SK-N-SH (cell line): ENCODE measurements at regions not wholly inside any gene's neighbourhood (a gene's known extent, or its start where the extent isn't known, plus 50 kb on each side); places are given as distances from the start of the nearest gene placed in this dataset.

Experiments
- CTCF ChIA-PET: fragments of 300-600, 350-600 bp; formaldehyde crosslinking; extraction: SDS; loops from one replicate; lab custom pipeline; 2021; lab: Yijun Ruan, JAX
- POLR2A ChIA-PET: fragments of 350-600 bp; sonication (Branson Sonifier 250); formaldehyde crosslinking; extraction: SDS; loops from one replicate; lab custom pipeline; 2020; ENCODE audit warnings: antibody characterized with exemption, inconsistent platforms; lab: Yijun Ruan, JAX
- DNase-seq: peaks from one replicate; pipeline ENCODE4 v3.0.0; 2012
- H2AFZ ChIP-seq: fragments of 200-600 bp; sonication (generic); 2 replicates; pipeline ENCODE4 v1.8.1; 2016; ENCODE audit warnings: antibody characterized with exemption, mild to moderate bottlenecking, low read depth
- H3F3A ChIP-seq: fragments of 200-600 bp; sonication (generic); replicated peaks from 2 replicates; pipeline ENCODE3; 2016; ENCODE audit warnings: antibody characterized with exemption, mild to moderate bottlenecking; ENCODE audit not compliant: insufficient read depth
- H3K27ac ChIP-seq, 2 experiments: fragments of 200-500 bp in 1 of 2; fragments of 200-600 bp in 1 of 2; sonication (Bioruptor generic) in 1 of 2; sonication (generic), shearing (Covaris generic) in 1 of 2; 2 replicates each; pipeline versions ENCODE4 v1.5.1 to v1.6.1; 2014 to 2016; ENCODE audit warnings: low read depth in 2 of 2, inconsistent platforms in 1 of 2, low read length in 1 of 2, mild to moderate bottlenecking in 1 of 2, mixed read lengths in 1 of 2
- H3K27me3 ChIP-seq: fragments of 200-600 bp; sonication (generic), shearing (Covaris generic); 2 replicates; pipeline ENCODE4 v1.6.1; 2016; ENCODE audit warnings: mixed run types; ENCODE audit not compliant: insufficient read depth
- H3K36me3 ChIP-seq, 2 experiments: fragments of 200-500 bp in 1 of 2; fragments of 200-600 bp in 1 of 2; sonication (Bioruptor generic) in 1 of 2; sonication (generic) in 1 of 2; replicated peaks in 1 of 2; 2 replicates each; pipeline versions ENCODE3 to v1.5.1; 2014 to 2016; ENCODE audit warnings: low read length in 1 of 2, mild to moderate bottlenecking in 1 of 2; ENCODE audit not compliant: insufficient read depth in 2 of 2, control insufficient read depth in 1 of 2
- H3K4me1 ChIP-seq, 2 experiments: fragments of 200-500 bp in 1 of 2; fragments of 200-600 bp in 1 of 2; sonication (Bioruptor generic) in 1 of 2; sonication (generic), shearing (Covaris generic) in 1 of 2; 2 replicates each; pipeline versions ENCODE4 v1.5.1 to v1.6.1; 2014 to 2016; ENCODE audit warnings: low read depth in 1 of 2, low read length in 1 of 2, mixed run types in 1 of 2; ENCODE audit not compliant: insufficient read depth in 2 of 2, control insufficient read depth in 1 of 2
- H3K4me2 ChIP-seq: fragments of 200-600 bp; sonication (generic), shearing (Covaris generic); 2 replicates; pipeline ENCODE4 v1.6.1; 2017; ENCODE audit warnings: mixed run types
- H3K4me3 ChIP-seq, 2 experiments: fragments of 200-500 bp in 1 of 2; fragments of 200-600 bp in 1 of 2; sonication (Bioruptor generic) in 1 of 2; sonication (generic), shearing (Covaris generic) in 1 of 2; 2 replicates each; pipeline versions ENCODE4 v1.5.1 to v1.8.1; 2014 to 2016; ENCODE audit warnings: low read depth in 2 of 2, inconsistent platforms in 1 of 2, low read length in 1 of 2, mild to moderate bottlenecking in 1 of 2, mixed read lengths in 1 of 2, moderate library complexity in 1 of 2
- H3K79me2 ChIP-seq: fragments of 200-600 bp; sonication (generic); 2 replicates; pipeline ENCODE4 v1.8.1; 2017; ENCODE audit warnings: mild to moderate bottlenecking; ENCODE audit not compliant: insufficient read depth
- H3K9ac ChIP-seq: fragments of 200-600 bp; sonication (generic); 2 replicates; pipeline ENCODE4 v1.6.1; 2017; ENCODE audit warnings: mixed run types
- H3K9me2 ChIP-seq: fragments of 200-600 bp; sonication (generic); 2 replicates; pipeline ENCODE4 v1.6.1; 2017; ENCODE audit warnings: mixed run types
- H3K9me3 ChIP-seq: fragments of 200-600 bp; sonication (generic); 2 replicates; pipeline ENCODE4 v1.6.1; 2017; ENCODE audit warnings: mixed run types, mild to moderate bottlenecking, moderate library complexity
- H4K20me1 ChIP-seq: fragments of 200-600 bp; sonication (generic); 2 replicates; pipeline ENCODE4 v1.6.1; 2017; ENCODE audit warnings: mild to moderate bottlenecking, mixed run types; ENCODE audit not compliant: insufficient read depth
- CHD2 ChIP-seq: fragments of 150-350 bp; IDR thresholded peaks from 2 replicates; pipeline ENCODE4 v1.6.1; 2018; ENCODE audit warnings: low read length; ENCODE audit not compliant: partially characterized antibody
- EZH2phosphoT487 ChIP-seq: fragments of 200-600 bp; sonication (generic); IDR thresholded peaks from 2 replicates; pipeline ENCODE4 v1.6.1; 2017; ENCODE audit warnings: low read depth, mixed run types, mild to moderate bottlenecking, antibody characterized with exemption, moderate library complexity, borderline replicate concordance
- FOSL2 ChIP-seq: IDR thresholded peaks from 2 replicates; pipeline ENCODE4 v1.4.0; 2012; ENCODE audit warnings: low read depth, mild to moderate bottlenecking, moderate library complexity, borderline replicate concordance
- FOXM1 ChIP-seq: IDR thresholded peaks from 2 replicates; pipeline ENCODE4 v1.4.0; 2012; ENCODE audit warnings: low read depth, mild to moderate bottlenecking
- GABPA ChIP-seq: IDR thresholded peaks from 2 replicates; pipeline ENCODE4 v1.4.0; 2012; ENCODE audit warnings: low read depth, mild to moderate bottlenecking
- GATA2 ChIP-seq: sonication (generic); formaldehyde crosslinking; IDR thresholded peaks from 2 replicates; pipeline ENCODE4 v1.5.0; 2020; ENCODE audit warnings: mild to moderate bottlenecking, missing genetic modification reagents
- IRF3 ChIP-seq: fragments of 150-350 bp; IDR thresholded peaks from 2 replicates; pipeline ENCODE4 v1.6.1; 2016; ENCODE audit warnings: mild to moderate bottlenecking, low read depth, low read length
- JUND ChIP-seq: IDR thresholded peaks from 2 replicates; pipeline ENCODE4 v1.4.0; 2012
- MEF2A ChIP-seq: IDR thresholded peaks from 2 replicates; pipeline ENCODE4 v1.4.0; 2012; ENCODE audit warnings: low read depth, borderline replicate concordance
- MXI1 ChIP-seq: IDR thresholded peaks from 2 replicates; pipeline ENCODE4 v1.6.1; 2012; ENCODE audit warnings: mild to moderate bottlenecking, low read depth, low read length, improper control_type of control experiment
- NFIC ChIP-seq: IDR thresholded peaks from 2 replicates; pipeline ENCODE4 v1.4.0; 2012; ENCODE audit warnings: borderline replicate concordance
- RAD21 ChIP-seq: IDR thresholded peaks from 2 replicates; pipeline ENCODE4 v1.6.1; 2012; ENCODE audit warnings: mild to moderate bottlenecking, low read length
- REST ChIP-seq: IDR thresholded peaks from 2 replicates; pipeline ENCODE4 v1.6.1; 2012; ENCODE audit warnings: mild to moderate bottlenecking, low read depth, low read length, moderate library complexity
- RFX5 ChIP-seq: IDR thresholded peaks from 2 replicates; pipeline ENCODE4 v1.6.1; 2012; ENCODE audit warnings: mild to moderate bottlenecking, improper control_type of control experiment, low read length
- SIN3A ChIP-seq: IDR thresholded peaks from 2 replicates; pipeline ENCODE4 v1.6.1; 2012; ENCODE audit warnings: low read depth, mild to moderate bottlenecking, low read length, moderate library complexity, borderline replicate concordance
- SMC3 ChIP-seq: IDR thresholded peaks from 2 replicates; pipeline ENCODE4 v1.6.1; 2012; ENCODE audit warnings: low read depth, low read length, improper control_type of control experiment
- TAF1 ChIP-seq: IDR thresholded peaks from 2 replicates; pipeline ENCODE4 v1.6.1; 2012; ENCODE audit warnings: low read depth, mild to moderate bottlenecking, low read length, moderate library complexity, borderline replicate concordance
- TEAD4 ChIP-seq: IDR thresholded peaks from 2 replicates; pipeline ENCODE4 v1.4.0; 2012; ENCODE audit warnings: mild to moderate bottlenecking, borderline replicate concordance; ENCODE audit not compliant: insufficient read depth
- YY1 ChIP-seq: IDR thresholded peaks from 2 replicates; pipeline ENCODE4 v1.4.0; 2012; ENCODE audit warnings: low read depth, mild to moderate bottlenecking
- ZBTB33 ChIP-seq: IDR thresholded peaks from 2 replicates; pipeline ENCODE4 v1.4.0; 2012; ENCODE audit warnings: low read depth, borderline replicate concordance
- WGBS: methylation state at CpG from one replicate; pipeline ENCODE4 v1.1.6; 2017; ENCODE audit warnings: low lambda C conversion rate; 5-methylcytosine and 5-hydroxymethylcytosine counted together
- TF ChIP-seq, protein P1 (sequence below): fragments of 150-350 bp; IDR thresholded peaks from 2 replicates; pipeline ENCODE4 v1.6.1; 2017; ENCODE audit warnings: antibody characterized with exemption, low read length, low read depth, borderline replicate concordance
- TF ChIP-seq, protein P2 (sequence below): IDR thresholded peaks from 2 replicates; pipeline ENCODE4 v1.4.0; 2012; ENCODE audit warnings: low read depth

DNA sequence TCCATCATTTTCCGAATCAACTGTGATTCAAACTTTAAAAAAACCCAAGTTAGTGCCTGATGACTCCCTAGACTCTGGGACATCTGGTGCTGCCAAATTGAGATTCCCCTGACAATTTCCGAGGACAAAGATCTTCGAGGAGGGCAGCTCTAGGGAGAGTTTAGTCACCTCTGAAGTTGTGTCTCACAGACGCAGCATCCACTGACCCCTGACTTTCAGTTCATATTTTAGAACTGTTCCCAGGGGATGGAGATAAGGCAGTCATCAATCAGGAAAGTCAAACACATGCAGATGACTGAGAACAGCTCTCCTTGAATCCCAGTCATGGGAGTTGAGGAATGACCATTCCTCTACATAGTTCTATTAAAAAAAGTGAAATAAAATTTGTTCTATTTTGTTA lies 643.9 kb downstream of the TRIML1 start (continued):
- TF ChIP-seq, protein P1, sequence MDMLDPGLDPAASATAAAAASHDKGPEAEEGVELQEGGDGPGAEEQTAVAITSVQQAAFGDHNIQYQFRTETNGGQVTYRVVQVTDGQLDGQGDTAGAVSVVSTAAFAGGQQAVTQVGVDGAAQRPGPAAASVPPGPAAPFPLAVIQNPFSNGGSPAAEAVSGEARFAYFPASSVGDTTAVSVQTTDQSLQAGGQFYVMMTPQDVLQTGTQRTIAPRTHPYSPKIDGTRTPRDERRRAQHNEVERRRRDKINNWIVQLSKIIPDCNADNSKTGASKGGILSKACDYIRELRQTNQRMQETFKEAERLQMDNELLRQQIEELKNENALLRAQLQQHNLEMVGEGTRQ: no peak
- TF ChIP-seq TAF1 (no peak), RFX5 (no peak), GATA2 (CRISPR knock-in tag) (no peak), SIN3A (no peak), TEAD4 (no peak)
- TF ChIP-seq, all 33 proteins: peak for 0

DNA sequence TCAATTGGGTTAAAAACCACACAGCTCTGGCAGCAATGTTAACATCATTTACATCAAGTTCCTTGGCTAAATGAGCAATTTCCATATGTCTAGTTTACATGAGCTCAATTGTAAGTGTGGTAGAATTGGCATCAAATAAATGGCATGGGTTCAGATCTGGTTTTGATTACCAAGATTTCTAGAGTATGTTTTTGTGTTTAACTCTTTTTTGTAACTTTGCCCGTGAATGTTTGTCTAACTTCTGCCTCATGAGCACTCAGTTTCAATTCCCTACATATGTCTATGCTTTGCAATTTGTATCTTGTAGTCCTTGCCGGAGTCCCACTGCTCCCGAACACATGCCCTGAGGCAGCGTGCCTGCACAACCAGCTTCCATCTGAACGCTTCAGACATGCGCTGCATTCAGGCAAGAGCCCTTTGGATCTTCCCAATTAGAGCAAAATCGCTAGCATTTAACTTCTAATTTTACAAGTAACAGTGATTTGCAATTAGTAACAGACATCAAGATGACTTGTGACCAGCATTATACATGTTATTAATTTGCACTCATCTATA lies 644.4 kb downstream of the TRIML1 start:
- Histone ChIP-seq H3K9me2 (no peaks in the 10 kb centered on the region), H3K9ac (no peak overlapping the region), H3F3A (no peaks in the 10 kb centered on the region), H3K27ac (no peak overlapping the region), H3K36me3 (no peaks in the 10 kb centered on the region), H3K4me1 (no peaks in the 10 kb centered on the region; a peak in 2 of 4 replicates), H3K9me3 (no peaks in the 10 kb centered on the region), H3K27me3 (peaks cover 4% of the 10 kb centered on the region; the same call in 1 of the 2 replicates), H2AFZ (no peak overlapping the region), H3K4me2 (no peak overlapping the region), H4K20me1 (no peaks in the 10 kb centered on the region), H3K79me2 (no peaks in the 10 kb centered on the region), H3K4me3 (no peak overlapping the region)
- TF ChIP-seq FOXM1 (no peak), GABPA (no peak), SMC3 (no peak), EZH2phosphoT487 (no peak), TAF1 (no peak), JUND (no peak), ZBTB33 (no peak), NFIC (no peak), GATA2 (CRISPR knock-in tag) (no peak), MXI1 (no peak), MEF2A (no peak), FOSL2 (no peak), RFX5 (no peak), IRF3 (no peak), CHD2 (no peak), YY1 (no peak), REST (no peak), RAD21 (no peak)
- TF ChIP-seq, protein P1: no peak
- TF ChIP-seq, protein P2, sequence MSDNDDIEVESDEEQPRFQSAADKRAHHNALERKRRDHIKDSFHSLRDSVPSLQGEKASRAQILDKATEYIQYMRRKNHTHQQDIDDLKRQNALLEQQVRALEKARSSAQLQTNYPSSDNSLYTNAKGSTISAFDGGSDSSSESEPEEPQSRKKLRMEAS: no peak
- CTCF ChIA-PET: interaction anchor here (0.8 kb wide), 1 partner anchor 340 kb away, joined by 4 read pairs; no protein-coding TSS in a partner anchor
- DNase-seq: peak; percentile 32
- POLR2A ChIA-PET: no interaction called here
- WGBS: 23% methylated on average over 7 of the region's 7 CpGs
